ENCODE measurements at regions not wholly inside any gene's neighbourhood (a gene's known extent, or its start where the extent isn't known, plus 50 kb on each side); places are given as distances from the start of the nearest gene placed in this dataset.

DNA sequence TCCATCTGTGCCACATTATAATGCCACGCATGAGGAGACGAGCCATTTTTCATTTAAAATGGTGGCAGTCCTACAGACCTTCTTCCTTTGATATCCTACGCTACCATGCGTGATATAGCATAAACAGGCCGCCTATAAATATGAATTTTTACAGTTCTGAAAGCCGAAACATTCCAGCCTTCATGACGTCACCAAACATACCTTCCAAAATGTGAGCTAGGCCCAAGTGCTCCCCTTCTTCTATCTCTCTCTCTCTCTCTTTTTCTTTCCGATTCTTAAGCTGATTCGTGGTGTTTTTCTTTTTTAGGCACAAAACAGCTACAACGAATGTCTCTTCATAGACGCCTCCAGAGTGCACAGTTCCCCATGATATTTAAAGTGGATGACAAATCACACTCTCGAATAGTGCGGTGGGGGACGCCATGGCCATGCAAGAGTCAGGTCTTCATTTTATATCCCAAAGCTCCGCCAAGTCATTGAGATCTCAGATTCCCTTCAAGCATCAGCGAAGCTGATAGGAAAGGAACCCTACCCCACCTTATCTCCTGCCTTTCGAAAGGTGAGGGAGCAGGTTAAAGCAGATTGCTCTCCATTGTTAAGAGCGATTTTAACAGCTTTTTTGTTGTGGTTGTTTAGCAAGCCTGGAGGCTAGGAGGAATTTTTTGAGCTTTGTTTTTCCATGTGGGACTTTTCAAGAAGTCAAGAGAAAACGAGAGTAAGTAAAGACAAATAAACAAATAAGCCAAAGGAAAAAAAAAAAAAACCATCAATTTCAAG lies 436.3 kb downstream of the CMPK2 start:
- Histone ChIP-seq H3K27me3 (no peaks in the 10 kb centered on the region), H3K27ac (no peak overlapping the region), H3K36me3 (no peaks in the 10 kb centered on the region), H3K9me3 (no peaks in the 10 kb centered on the region), H3K4me1 (no peaks in the 10 kb centered on the region), H3K4me3 (no peak overlapping the region)
- TF ChIP-seq CTCF (IDR thresholded peaks at IDR 0.05): no peak
- no peak for TF ChIP-seq POLR2A (IDR thresholded peaks at IDR 0.05)
- no peak for DNase-seq

GRCh38 chr2:6434438-6434837 lies 431.3 kb downstream of the CMPK2 start:
- H3K36me3 ChIP-seq: no peaks in the 10 kb centered on the region
- TF ChIP-seq CTCF (IDR thresholded peaks at IDR 0.05) (no peak), POLR2A (IDR thresholded peaks at IDR 0.05) (no peak)
- H3K9me3 ChIP-seq: no peaks in the 10 kb centered on the region
- DNase-seq: no peak
- H3K4me1 ChIP-seq: no peaks in the 10 kb centered on the region
- H3K27me3 ChIP-seq: no peaks in the 10 kb centered on the region
- H3K4me3 ChIP-seq: no peak overlapping the region
- H3K27ac ChIP-seq: no peak overlapping the region

GRCh38 chr2:6441800-6442199 lies 423.9 kb downstream of the CMPK2 start:
- H3K27me3 ChIP-seq: no peaks in the 10 kb centered on the region

GRCh38 chr2:6442252-6442985 lies 423.3 kb downstream of the CMPK2 start:
- H3K27ac ChIP-seq: no peak overlapping the region
- TF ChIP-seq CTCF (IDR thresholded peaks at IDR 0.05): no peak
- no peak for TF ChIP-seq POLR2A (IDR thresholded peaks at IDR 0.05)
- no peak for DNase-seq
- no peaks in the 10 kb centered on the region for H3K4me1 ChIP-seq
- H3K27me3 ChIP-seq: no peaks in the 10 kb centered on the region
- no peaks in the 10 kb centered on the region for H3K36me3 ChIP-seq
- no peaks in the 10 kb centered on the region for H3K9me3 ChIP-seq
- no peak overlapping the region for H3K4me3 ChIP-seq

More at GRCh38 chr2:6441800-6442199, 423.9 kb downstream of the CMPK2 start:
- Histone ChIP-seq H3K36me3 (no peaks in the 10 kb centered on the region), H3K4me3 (no peak overlapping the region), H3K27ac (no peak overlapping the region), H3K4me1 (no peaks in the 10 kb centered on the region), H3K9me3 (no peaks in the 10 kb centered on the region)
- no peak for DNase-seq
- TF ChIP-seq POLR2A (IDR thresholded peaks at IDR 0.05) (no peak), CTCF (IDR thresholded peaks at IDR 0.05) (no peak)

DNA sequence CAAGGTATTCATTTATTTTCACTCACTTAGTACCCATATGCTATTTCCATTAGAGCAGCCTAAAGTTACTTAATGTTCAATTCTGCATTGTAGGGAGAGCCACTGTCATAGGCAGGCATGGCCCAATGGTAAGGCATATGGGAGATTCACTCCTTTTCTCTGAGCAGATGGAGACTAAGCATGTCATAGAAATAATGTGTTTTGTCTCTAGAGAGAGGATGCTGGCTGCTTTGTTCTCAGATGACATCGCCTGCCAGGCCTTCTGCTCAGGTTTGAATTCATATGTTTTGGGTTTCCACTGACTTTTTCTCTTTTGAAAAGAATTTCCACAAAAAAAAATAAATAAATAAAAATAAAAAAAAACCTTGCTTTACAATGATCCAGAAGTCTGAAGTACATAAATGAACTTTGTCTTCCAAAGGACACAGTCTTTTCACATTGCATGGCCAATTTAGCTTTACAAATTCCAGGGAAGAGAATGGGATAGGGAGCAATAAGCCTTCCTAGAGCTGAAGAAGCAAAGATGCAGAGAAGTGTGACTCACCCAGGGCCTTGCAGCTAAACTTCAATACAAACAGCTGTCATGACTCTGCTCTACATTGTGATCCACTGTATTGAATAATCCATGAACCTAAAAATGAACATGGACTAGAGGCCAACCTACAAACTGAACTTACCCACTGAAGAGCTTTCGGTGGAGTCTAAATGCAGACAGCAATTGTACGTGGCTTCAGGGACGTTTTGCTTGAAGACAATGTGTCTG lies 422.5 kb downstream of the CMPK2 start:
- no peaks in the 10 kb centered on the region for H3K27me3 ChIP-seq
- H3K9me3 ChIP-seq: no peaks in the 10 kb centered on the region
- H3K36me3 ChIP-seq: no peaks in the 10 kb centered on the region
- H3K4me3 ChIP-seq: no peak overlapping the region
- H3K27ac ChIP-seq: no peak overlapping the region
- DNase-seq: no peak
- no peaks in the 10 kb centered on the region for H3K4me1 ChIP-seq
- TF ChIP-seq POLR2A (IDR thresholded peaks at IDR 0.05) (no peak), CTCF (IDR thresholded peaks at IDR 0.05) (no peak)

Data from Peyer's patch (tissue), 4 donors.